GM19463 (cell line): ENCODE measurements at regions not wholly inside any gene's neighbourhood (a gene's known extent, or its start where the extent isn't known, plus 50 kb on each side); places are given as distances from the start of the nearest gene placed in this dataset.

Experiments
- ATAC-seq: cut with Tn5 transposase; IDR thresholded peaks from one replicate; pipeline ENCODE4 v1.9.1; 2021; ENCODE audit warnings: mild to moderate bottlenecking, moderate library complexity; ENCODE audit not compliant: unreplicated experiment

DNA sequence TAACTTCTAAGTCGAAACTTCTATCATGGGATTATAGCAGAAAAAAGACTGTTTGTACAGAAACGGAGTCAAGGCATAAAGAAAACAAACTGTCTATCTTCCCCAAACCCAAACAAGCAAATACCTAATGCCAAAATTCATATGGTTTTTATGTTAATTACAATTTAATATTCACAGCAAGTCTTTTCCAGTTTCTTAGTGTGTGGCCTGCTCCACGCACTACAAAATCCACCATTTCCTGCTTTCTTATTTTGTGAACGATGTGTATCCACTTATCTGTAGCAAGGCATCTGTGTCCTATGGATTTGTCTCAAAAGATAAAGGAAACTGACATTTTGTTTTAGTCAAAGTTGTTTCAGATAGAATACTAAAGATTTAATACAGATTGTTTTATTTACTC is 588.0 kb upstream of the CCDC54 start:
- ATAC-seq, result no peak

DNA sequence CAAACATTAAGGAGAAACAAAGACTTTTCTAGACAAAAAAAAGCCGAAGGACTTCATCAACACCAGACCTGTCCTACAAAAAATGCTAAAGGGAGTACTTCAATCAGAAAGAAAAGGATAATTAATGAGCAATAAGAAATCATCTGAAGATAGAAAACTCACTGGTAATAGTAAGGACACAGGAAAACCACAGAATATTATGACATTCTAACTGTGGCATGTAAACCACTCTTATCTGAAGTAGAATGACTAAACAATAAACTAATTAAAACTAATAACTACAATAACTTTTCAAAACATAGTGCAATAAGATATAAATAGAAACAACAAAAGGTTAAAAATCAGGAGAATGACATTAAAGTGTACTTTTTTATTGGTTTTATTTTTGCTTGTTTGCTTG is 584.5 kb upstream of the CCDC54 start:
- ATAC-seq, result no peak

DNA sequence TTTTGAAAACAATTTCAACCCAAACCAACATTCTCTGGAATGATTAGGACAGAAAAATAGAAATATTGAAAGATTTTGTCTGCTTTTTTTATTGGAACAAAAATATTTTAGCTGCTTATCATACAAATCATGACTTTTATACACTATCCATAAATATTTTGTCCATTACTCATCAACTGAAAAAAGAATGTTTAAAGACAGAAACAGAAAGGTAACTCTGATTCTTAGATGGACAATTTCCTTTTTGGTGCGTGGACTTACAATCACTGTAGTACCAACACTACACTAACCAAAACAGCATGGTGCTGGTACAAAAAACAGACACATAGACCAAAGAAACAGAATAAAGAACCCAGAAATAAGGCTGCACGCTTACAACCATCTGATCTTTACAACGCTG is 582.8 kb upstream of the CCDC54 start:
- no peak for ATAC-seq

DNA sequence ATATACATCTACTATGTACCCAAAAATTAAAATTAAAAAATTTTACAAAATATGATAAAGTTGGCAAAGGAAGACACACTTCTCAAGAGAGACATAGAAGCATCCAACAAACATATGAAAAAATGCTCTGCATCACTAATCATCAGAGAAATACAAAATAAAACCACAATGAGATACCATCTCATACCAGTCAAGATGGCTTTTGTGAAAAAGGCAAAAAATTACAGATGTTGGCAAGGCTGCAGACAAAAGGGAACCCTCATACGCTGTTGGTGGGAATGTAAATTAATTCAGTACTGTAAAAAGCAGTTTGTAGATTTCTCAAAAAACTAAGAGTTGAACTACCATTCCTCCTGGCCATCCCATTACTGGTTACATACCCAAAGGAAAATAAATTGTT is 581.7 kb upstream of the CCDC54 start:
- ATAC-seq, result no peak

- no peak for ATAC-seq
Observed at GRCh38 chr3:106797461-106797860, 579.8 kb upstream of the CCDC54 start.

GRCh38 chr3:106805625-106806024 is 571.6 kb upstream of the CCDC54 start:
- ATAC-seq, result no peak

DNA sequence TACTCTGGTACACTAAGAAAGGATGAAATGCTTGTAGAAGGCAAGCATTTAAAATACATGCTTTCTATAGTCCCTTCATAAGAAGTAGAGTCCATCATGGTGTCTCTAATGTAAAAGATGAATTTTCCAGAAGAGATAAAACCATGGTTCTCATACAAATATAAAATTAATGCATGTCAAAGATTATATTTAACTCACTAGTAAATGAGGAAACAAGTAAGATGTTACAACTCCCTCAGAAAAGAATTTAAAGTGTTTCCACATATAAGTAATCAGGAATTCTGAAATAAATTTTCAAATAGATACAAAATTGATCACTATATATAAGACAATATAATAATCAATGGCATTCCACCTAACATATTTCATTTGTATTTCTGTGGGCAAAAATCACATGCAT is 570.3 kb upstream of the CCDC54 start:
- ATAC-seq, result no peak

- no peak for ATAC-seq
Observed at GRCh38 chr3:106809041-106809440, 568.2 kb upstream of the CCDC54 start.

- no peak for ATAC-seq
Observed at GRCh38 chr3:106809623-106810299, 567.5 kb upstream of the CCDC54 start.

DNA sequence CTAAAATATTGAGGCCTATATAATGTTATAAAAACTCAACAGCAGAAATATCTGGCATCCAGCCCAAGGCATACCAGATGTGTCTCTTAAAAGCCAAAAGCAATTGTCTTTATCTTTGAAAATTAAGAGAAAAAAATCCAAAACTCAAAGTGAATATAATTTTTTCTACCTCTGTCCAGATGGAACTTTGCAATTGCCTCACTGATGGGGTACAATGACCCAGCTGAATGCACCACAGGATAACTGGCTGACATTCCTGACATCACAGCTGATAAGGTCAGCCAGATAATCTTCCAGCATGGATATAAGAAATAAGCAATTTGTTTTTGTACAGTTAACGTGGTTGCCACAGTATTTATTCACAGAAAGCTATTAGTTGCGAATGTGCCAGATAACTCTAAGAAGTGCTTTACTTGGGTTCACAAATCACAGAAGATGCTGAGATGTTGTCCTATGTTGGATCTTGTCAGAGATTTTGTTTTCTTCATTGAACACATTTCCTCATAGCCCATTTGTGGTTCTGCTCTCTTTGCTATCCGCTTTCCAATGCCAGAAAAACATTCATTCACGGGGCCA is 566.9 kb upstream of the CCDC54 start:
- no peak for ATAC-seq

GRCh38 chr3:106811376-106811775 is 565.9 kb upstream of the CCDC54 start:
- ATAC-seq, result no peak

GRCh38 chr3:106813742-106814141 is 563.5 kb upstream of the CCDC54 start:
- ATAC-seq, result no peak

DNA sequence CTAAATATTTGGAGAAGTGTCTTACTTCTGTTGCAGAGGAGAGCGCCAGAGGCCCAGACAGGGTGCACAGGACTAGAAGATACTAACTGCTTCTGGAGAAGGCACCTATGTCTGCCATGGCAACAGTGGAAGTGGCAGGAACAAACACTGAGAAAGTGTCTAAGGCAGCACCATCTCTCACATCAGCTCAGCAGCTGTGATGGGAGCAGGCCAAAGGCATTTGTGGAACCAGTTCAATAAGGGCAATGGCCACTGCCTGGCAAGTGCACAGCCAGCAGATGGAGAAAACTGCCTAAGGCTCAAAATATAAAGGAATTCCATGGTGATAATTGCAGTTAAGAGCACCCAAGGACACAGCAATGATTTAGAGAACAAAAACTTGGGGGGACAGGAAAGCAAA is 563.0 kb upstream of the CCDC54 start:
- ATAC-seq, result no peak

- ATAC-seq, result no peak
Observed at GRCh38 chr3:106816838-106817237, 560.4 kb upstream of the CCDC54 start.

DNA sequence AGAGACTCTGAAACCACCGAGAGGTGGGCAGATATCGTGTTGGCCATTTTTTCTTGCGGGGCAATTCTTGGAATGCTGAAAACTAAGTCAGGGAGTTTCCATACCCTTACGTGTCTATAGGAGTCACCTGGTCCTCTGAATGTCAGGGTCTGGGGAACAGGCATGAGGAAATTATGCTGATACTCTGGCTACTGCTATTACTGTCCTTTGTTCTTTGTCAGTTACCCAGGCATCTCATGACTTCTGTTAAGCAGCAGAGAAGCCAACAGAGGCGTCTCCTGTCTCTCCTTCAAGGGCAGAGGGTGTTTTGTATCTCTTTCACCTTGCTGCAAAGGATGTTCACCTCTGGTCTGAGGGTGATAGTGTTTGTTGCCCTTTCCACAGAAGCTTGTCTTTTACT is 559.5 kb upstream of the CCDC54 start:
- no peak for ATAC-seq

DNA sequence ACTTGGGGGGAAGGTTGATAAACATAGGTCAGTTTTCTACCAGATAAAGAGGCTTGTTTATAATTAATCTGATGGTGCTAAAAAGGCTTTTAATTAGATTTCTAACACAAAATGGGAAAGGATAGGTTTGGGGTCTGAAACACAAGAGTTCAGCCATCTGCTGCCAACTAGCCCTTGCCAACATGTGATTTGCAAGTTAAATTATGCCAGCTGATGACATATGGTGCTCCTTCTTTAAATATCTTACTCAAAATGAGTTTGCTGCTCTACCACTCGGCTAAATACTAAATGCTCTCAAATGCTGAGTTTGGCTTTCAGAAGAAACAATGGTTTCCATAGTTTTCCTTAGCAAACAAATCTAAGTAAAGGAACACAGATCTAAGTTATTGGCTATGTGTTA is 557.8 kb upstream of the CCDC54 start:
- ATAC-seq, result no peak

DNA sequence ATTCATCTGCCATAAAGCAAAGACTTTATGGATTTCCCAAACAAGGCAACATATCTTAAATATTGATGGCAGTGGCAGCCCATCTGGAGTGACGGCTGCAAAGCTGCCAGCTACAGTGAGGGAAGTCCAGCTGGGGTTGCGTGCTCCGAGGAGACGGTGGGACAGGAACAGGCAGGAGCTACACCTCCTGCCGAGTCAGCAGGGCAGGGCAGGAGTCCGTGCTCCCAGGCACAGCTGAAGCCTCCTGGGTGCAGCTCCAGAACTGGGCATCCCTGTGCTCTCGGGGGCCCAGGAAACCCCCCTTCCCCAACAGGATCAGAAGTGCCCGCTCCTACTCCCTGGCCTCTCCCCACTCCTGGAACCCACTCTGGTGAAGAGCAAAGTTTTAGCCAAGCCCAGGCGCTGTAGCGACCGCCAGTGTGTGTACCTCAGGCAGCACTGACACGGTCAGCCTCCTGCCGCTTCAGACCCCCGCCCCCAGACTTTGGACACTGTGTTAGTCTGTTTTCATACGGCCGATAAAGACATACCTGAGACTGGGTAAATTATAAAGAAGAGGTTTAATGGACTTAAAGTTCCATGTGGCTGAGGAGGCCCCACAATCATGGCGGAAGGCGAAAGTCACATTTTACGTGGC is 556.4 kb upstream of the CCDC54 start:
- no peak for ATAC-seq

DNA sequence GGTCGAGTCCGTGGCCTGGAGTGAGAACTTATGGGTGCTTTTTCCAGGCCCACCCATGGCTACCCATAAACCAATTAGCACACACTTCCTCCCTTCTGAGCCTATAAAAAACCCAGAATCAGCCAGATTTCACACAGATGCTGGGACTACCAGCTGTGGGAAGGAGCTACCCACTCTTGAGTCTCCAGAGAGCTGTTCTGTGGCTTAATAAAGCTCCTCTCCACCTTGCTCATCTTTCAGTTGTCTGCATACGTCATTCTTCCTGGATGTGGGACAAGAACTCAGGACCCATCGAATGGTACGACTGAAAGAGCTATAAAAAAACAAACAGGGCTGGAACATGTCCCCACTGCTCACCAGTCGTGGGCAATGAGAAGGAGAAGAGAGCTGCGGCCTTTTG is 555.4 kb upstream of the CCDC54 start:
- ATAC-seq, result no peak

GRCh38 chr3:106822204-106822603 is 555.0 kb upstream of the CCDC54 start:
- no peak for ATAC-seq

GRCh38 chr3:106823701-106824100 is 553.5 kb upstream of the CCDC54 start:
- ATAC-seq, result no peak

DNA sequence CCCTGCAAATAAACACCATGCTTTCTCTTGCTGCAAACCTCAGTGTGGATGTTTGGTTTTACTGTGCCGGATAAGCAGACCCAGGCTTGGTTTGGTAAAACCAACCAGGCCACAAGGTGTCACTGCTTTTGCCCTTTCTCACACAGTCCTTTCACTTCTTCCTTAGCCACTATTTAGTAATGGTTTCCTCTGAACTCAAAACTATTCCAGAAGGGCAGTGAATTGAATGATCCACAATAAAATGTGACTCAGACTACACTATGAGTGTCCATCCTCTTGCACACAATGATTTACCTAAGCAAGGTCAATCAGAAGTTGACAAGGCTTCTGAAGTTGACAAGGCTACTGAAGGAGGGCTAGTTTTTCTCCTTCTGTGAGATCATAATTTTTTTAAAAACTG is 552.4 kb upstream of the CCDC54 start:
- ATAC-seq, result peak; percentile 39

DNA sequence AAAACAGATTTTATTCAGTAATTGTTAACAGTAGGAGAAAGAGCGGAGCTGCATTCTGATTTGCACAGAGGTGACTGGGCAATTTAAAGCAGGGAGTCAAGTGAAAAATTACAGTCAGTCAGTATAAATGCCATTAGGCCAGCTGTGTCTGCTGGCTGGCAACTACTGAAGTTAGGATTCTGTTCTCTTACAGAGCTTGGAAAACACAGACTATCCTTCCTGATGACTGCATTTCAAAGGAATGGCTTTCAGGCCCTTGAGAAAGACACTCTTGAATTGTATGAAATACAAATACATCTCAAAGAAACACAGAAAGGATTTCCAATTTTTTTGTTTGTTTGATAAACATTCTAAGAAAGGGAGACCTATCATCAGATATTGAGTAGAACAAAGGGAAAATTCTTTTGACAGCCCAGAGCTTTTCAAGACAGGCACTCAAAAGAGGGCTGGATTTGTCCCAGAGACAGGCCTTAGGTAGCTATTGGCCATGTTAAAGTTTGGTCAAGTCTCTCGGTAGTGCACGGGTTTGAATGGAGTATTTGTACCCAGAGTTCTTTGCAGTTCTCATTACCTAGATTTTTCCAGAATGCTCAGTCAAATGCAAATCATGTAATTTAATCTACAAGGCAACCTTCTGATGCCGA is 551.2 kb upstream of the CCDC54 start:
- ATAC-seq, result no peak
